Stomach (tissue), 4 donors: ENCODE measurements at regions not wholly inside any gene's neighbourhood (a gene's known extent, or its start where the extent isn't known, plus 50 kb on each side); places are given as distances from the start of the nearest gene placed in this dataset.

Experiments
- POLR2A ChIP-seq, 4 donors: fragments of 450-650 bp; IDR thresholded peaks; one replicate each; pipeline ENCODE4 v1.6.1; 2016; ENCODE audit warnings: antibody characterized with exemption in 4 of 4, control low read depth in 2 of 4, mild to moderate bottlenecking in 1 of 4, moderate library complexity in 1 of 4
- POLR2AphosphoS5 ChIP-seq, 3 donors: sonication (generic); formaldehyde crosslinking; IDR thresholded peaks; one replicate each; pipeline ENCODE4 v1.6.1; 2016; ENCODE audit warnings: antibody characterized with exemption in 3 of 3
- TF ChIP-seq, protein P1 (sequence below), 7 experiments: fragments of 450-650 bp in 4 of 7; fragments of 200-600 bp in 3 of 7; sonication (generic) in 3 of 7; IDR thresholded peaks; one replicate each; pipeline ENCODE4 v1.5.1; 2016 to 2019; ENCODE audit warnings: antibody characterized with exemption in 7 of 7, control low read depth in 2 of 7, mild to moderate bottlenecking in 1 of 7

DNA sequence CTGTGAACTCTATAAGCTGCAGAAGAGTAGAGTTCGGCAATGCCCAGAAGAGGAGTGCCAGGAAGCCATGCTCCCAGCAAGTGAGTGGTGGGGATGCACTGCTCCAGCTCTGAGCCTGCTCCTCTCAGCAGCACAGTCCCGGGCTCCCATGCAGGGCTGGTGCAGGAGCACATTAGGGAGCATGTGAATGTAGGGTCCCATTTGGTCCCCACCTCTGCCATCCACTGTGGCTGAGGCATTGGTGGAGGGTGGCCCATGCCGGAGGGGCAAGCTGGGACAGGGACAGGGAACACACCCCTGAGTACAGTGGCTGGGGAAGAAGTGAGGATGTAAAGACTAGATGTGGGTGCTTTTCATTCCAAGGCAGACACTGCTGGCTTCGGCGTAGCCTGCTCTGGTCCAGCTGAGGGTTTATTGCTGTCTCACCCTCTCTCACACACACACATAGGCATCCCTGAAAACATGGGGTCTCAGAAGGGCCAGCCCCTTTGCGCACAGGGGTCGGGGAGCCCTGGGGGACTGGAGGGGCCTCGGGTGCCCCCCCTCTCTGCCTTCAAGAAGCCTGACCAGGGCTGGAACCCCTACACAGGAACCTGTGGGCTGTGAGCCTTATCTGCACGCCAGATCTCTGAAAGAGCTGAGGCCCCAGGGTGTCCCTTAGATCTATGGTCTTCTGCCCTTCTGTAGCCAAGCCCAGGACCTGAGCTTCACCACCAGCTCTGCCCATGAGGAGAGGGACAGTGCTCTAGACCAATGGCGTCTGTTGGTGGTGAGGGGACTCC lies 341.0 kb downstream of the TCERG1L start:
- TF ChIP-seq, protein P1, sequence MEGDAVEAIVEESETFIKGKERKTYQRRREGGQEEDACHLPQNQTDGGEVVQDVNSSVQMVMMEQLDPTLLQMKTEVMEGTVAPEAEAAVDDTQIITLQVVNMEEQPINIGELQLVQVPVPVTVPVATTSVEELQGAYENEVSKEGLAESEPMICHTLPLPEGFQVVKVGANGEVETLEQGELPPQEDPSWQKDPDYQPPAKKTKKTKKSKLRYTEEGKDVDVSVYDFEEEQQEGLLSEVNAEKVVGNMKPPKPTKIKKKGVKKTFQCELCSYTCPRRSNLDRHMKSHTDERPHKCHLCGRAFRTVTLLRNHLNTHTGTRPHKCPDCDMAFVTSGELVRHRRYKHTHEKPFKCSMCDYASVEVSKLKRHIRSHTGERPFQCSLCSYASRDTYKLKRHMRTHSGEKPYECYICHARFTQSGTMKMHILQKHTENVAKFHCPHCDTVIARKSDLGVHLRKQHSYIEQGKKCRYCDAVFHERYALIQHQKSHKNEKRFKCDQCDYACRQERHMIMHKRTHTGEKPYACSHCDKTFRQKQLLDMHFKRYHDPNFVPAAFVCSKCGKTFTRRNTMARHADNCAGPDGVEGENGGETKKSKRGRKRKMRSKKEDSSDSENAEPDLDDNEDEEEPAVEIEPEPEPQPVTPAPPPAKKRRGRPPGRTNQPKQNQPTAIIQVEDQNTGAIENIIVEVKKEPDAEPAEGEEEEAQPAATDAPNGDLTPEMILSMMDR (IDR thresholded peaks at IDR 0.05), result no peak
- TF ChIP-seq POLR2A (IDR thresholded peaks at IDR 0.05), result no peak
- TF ChIP-seq POLR2AphosphoS5 (IDR thresholded peaks at IDR 0.05), result no peak
